ENCODE measurements at regions not wholly inside any gene's neighbourhood (a gene's known extent, or its start where the extent isn't known, plus 50 kb on each side); places are given as distances from the start of the nearest gene placed in this dataset.
"Not testable (repeated sequence)": the region's sequence is repeated elsewhere in the genome, so short reads cannot be mapped to it uniquely, and the experiment has no call there.

DNA sequence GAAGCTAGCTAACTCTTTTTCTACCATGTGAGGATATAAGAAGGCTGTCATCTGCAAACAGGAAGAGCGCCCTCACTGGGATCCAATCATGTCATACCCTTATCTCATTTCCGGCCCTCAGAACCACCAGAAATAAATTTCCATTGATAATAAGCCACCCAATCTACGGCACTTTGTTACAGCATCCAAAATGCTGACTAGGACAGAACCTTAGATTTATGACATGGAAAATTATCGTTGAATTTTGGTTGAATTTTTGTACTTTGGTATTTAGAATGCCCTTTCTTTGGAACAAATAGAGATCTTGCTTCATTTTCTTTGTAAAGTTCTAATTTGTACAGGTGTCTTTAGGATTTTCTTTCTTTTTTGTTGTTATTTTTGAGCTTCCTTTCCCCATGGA, 53.3 kb upstream of the CYLC2 start:
- FAIRE-seq = no peak

DNA sequence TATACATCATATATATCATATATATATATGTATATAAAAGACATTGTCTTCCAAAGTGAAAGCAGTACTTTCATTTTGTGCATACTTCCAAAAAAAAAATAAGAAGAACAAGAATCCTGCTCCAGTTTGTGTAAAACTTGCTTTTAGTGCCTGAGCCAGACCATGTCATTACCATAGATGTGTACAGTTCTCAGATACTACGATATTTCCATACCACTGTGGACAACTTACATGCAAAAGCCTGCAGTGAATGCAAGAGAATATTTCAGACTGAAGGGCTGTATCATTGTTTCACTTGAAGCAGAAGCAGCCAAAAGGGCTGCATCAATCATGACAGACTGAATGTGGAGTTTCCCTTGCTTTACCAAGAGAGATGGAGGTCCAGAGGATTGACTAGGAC, 72.6 kb upstream of the CYLC2 start:
- FAIRE-seq = no peak

DNA sequence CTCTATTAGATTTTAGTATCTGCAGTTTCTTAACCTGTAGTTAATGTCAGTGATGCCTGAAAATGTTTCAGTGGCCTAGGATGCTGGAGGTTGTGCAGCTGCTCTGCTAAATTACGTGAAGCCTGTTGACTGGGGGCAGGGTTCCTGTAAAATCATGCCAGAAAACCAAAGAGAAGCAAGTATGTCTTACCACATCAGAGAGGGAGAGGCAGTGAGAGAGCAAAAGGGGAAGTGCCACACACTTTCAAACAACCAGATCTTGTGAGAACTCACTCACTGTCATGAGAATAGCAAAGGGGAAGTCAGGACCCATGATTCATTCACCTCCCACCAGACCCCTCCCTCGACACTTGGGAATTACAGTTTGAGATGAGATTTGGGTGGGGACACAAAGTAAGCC, 83.9 kb upstream of the CYLC2 start:
- no peak for FAIRE-seq

DNA sequence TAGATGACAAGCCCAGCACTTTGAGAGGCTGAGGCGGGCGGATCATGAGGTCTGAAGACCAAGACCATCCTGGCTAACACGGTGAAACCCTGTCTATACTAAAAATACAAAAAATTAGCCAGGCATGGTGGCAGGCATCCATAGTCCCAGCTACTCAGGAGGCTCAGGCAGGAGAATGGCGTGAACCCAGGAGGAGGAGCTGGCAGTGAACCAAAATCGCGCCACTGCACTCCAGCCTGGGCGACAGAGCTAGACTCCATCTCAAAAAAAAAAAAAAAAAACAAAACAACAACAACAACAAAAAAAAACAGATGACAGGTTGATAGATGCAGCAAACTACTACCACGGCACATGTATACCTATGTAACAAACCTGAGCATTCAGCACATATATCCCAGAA, 89.3 kb upstream of the CYLC2 start:
- FAIRE-seq = not testable (repeated sequence)

DNA sequence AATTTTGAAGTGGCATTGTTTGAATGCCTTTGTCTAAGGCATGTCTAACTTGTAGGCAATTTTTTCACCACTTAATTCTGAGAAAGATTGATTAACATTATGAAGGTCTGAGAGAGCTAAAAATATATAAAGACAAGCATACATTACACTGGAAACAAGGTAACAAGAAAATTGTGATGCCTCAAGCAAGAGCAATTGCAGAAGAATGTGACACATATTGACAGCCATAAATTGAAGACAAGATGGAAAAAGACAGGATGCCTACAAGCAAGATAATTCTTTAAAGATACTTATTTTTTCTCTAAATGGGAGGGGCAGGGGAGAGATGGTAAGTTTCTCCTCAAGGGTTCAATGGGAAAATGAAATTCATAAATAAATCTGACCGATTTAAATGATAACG, 103.1 kb upstream of the CYLC2 start:
- no peak for FAIRE-seq

DNA sequence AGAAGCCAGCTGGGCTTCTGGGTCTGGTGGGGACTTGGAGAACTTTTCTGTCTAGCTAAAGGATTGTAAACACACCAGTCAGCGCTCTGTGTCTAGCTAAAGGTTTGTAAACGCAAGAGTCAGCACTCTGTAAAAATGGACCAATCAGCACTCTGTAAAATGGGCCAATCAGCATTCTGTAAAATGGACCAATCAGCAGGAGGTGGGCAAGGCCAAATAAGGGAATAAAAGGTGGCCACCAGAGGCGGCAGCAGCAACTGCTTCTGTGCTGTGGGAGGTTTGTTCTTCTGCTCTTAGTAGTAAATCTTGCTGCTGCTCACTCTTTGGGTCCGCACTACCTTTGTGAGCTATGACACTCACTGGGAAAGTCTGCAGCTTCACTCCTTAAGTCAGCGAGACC, 106.4 kb upstream of the CYLC2 start:
- FAIRE-seq = not testable (repeated sequence)

DNA sequence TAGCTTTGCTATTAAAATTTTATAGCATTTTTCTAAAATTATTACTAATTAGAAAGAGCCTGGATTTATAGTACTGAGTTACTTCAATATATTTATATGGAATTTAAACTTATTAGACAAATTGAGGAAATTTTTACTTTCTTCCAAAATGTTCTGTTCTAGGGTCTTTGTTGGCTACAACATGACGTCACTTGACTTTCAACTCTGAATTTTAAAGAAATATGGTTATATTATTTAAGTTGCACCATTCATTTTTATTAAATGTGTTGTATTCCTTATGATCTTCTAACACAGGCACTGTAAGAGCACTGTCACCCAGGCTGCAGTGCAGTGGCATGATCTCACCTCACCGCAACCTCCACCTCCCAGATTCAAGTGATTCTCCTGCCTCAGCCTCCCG, 119.4 kb upstream of the CYLC2 start:
- no peak for FAIRE-seq

DNA sequence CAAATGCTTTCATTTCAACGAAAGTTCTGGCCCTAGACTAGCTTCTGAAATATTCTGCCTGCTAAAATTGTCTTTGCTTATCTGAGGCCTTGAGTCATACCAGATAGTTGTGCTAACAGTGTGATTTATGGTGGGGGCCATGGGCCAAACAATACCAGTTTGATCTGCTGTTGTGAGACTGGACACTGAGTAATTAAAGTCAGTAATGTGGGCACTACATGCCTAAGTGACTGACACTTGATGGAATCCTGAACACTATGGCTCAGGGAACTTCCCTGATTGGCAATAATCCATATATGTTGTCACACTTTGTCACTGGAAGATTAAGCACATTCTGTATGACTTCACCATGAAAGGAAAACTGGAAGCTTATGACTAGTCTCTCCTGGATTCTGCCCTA, 127.6 kb upstream of the CYLC2 start:
- FAIRE-seq = no peak

DNA sequence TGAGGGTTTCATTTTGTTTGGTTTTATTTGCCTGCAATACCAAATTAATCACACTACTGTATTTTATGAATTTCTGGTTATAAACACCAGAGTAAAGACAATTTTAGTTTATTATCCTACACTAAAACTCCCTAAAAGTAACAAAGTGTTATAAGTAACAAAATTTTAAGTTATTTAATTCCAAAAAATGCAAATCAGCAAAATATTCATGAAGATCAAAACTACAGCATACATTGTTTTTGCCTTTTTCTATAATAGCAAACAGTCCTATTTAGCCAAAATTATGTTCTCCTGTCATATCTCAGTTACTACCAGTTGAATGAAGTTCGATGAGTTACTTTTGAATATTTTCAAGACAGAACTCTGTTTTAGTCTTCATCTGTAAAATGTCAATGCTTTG, 132.7 kb upstream of the CYLC2 start:
- FAIRE-seq = no peak

DNA sequence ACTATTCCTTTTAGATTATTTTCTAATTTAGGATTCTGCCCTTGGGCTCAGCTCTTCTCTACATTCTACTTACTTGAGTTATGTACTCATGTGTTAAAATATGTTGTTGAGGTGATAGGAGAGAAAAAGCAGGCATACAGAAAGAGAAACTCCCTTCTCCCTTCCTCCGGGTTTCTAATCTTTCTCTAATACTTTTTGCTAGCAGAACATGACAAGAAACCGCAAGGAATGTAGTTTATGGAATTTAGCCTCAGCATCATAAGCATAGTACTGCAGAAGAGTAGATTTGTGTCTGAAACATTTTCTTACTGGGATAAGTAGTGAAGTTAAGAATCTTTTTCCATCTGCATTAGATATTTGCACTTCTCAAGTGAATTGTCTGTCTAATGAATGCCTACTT, 139.5 kb upstream of the CYLC2 start:
- FAIRE-seq = no peak

DNA sequence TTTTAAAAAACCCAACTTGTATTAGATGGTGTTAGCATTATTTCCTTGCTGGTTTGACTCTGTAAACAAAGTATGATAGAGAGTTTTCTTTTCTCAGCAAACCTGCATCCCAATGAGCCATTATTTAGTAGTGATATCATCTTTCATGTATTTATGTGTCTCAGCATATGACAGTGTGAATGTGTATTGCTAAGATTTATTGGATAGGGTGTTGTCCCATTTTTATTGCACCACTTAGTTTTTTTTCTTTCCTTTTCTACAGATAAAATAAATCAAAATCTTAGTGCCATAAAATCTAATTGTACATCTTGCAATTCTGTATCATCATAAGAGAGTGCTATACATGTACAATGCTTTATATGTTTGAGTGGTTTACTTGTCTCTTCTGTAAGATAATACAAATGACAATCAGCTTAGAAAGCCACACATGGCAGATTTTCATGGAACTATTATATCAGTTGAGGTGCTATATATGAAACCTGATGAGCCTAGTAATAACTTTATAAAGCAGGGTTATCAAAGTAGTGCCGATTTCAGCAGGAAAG, 149.2 kb upstream of the CYLC2 start:
- FAIRE-seq = no peak

DNA sequence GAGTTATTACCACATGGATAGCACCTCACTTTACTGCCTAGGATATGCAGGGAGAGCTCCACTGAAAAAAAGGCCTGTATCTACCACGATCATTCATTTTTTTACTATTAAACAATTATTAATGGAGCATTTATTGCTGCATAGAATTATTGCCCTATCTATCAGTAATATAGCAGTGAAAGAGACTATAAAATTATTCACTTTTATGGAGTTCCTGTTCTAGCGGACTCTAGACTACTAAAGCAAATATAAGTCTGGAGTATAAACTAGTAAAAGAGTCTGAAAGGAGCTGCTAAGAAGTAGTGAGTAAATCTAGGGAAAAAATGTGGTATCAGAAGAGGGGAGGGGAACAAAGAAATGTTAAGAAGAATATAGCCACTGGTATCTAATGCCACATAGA, 150.4 kb upstream of the CYLC2 start:
- FAIRE-seq = no peak

DNA sequence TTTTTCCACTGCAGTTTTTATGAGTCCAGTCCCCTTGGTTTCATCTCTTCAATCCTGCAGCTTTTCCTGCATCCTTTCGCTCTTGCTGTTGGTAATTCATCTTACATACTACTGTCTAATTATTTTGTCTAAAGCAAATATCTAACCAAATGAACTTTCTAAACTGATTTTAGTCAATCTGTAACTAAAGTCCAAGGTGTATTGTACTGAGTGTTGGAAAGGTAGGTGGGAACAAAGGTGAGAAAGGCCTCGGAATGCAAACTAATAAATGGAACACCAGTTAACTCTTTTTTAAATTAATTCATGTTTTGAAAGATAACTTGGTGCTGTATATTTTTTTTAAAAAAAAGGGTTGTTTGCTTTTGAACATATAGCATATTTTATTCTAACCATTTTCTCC, 152.7 kb upstream of the CYLC2 start:
- FAIRE-seq = no peak

DNA sequence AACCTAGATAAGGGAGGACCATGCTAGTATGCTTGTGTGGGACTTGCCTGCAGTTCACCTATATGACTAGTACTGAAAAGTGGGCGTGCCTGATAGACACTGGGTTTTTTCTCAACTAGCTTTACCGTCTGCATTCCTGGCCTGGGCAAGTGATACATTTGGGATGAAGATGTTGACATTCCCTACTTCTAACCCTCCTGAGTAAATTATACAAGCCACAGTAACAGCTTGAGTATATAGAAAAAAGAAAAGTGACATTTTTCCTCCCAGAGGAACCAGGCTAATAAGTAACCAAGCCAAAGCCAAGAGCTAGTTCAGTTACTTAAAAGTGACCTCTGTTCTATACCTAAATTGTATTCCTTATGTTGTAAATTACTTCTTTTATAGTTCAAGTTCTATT, 153.8 kb upstream of the CYLC2 start:
- FAIRE-seq = no peak

DNA sequence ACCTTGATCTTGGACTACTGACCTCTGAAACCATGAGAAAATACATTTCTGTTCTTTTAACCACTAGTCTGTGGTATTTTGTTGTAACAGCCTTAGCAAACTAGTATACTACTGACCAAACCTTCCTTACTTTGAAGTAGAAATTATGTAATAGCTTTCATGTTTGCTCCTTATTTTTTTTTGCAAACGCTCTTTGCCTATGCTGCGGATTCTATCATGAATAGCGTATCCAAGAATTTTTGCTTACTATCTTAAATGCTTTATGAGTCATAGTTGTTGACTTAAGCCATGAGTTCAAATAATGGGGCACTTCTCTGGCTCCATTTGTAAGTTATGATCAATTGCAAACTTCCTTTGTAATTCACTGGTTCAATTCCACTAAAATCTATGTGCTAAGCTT, 154.8 kb upstream of the CYLC2 start:
- FAIRE-seq = no peak

DNA sequence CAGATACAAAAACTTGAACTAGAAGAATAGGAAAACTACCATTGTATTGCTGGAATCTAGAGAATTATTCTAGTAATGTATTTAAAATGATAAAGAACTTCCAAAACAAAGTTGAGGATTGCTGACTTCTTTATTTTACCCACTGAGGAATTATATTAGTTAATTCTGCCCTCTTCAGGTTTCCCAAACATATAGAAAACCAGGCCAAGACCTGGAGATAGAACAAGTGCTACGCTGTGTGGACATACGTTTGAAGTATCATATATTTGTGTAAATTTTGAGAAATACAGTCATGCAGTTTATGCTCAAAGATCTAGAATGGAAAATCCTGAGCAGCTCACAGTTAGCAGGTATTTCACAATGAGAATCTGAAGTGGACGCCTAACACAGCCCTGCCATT, 162.3 kb upstream of the CYLC2 start:
- no peak for FAIRE-seq

DNA sequence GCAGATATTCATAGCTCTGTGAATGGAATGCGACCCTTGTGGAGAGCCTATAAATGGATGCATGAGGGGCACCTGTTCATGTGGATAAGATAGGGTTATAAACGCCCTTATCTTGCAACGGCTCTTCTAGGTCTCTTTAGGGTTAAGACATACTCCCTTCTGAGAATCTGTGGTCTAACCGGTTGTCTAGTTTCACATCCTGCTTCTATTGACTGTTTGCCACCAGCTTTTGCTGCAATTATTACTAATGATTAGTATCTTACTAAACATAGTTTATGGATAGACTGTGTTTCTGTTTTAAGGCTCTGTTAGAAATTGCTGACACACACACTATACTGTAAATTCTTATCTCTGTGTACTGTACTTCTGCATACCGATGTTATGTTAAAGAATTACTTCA, 198.9 kb upstream of the CYLC2 start:
- FAIRE-seq = no peak

DNA sequence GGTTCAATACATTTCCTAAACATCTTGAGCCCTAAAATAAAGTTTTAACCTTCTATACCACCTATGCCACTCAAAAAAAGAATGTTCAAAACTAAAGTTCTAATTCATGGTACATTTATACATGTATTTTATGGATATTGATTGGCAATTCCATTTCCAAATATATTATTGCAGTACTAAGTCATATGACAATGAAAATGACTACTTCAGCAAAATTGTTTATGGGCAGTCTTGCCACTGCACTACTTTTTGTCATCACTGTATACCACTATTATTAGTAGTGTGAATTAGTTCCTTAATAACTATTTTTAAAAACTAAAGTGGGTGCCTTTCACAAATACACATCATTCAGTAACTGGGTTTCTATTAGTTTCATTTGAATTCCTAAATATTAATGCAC, 199.6 kb upstream of the CYLC2 start:
- FAIRE-seq = no peak

DNA sequence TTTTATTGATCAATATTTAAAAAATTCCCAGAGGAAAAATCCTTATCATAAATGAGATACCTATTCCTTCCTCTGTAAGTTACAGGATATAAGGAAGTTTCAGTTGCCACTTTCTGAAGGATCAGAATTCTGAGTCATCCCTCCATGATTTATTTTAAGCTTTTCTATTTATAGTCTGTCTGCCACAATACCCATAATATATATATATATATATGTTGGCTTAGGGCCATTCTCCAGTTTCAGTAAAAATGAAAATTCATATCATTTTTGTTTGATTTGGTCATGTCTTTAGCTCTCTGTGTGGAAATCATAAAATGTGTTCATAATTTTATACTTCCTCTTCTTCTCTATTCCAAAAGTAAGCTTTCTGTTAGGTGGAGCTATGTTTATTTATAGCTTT, 215.8 kb upstream of the CYLC2 start:
- FAIRE-seq = no peak

DNA sequence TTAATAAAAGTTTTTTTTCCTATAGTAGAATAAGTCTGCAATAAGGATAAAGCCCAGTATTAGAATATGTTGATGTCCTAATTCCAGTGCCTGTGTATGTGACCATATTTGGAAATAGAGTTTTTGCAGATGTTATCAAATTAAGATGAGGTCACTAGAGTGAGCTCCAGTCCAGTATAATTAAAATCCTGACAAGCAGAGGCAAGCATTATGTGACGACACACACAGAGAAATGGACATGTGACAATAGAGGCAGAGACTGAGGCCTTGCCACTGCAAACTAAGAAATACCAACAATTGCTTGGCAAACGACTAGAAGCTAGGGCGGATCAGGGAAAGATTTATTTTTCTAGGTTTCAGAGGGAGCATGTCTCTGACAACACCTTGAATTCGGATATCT, 216.4 kb upstream of the CYLC2 start:
- no peak for FAIRE-seq

DNA sequence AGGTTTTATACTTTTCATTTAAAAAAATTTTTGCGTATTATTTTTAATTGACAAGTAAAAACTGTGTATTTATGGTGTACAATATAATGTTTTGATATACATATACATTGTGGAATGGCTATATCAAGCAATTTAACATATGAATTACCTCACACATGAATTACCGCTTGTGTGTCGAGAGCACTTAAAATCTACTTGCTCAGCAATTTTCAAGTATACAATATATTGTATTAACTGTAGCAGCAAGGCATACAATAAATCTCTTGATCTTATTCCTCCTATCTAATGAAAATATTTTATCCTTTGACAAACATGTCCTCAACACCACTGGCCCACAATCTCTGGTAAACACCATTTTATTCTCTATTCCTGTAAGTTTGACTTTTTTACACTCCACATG, 224.4 kb upstream of the CYLC2 start:
- FAIRE-seq = no peak

DNA sequence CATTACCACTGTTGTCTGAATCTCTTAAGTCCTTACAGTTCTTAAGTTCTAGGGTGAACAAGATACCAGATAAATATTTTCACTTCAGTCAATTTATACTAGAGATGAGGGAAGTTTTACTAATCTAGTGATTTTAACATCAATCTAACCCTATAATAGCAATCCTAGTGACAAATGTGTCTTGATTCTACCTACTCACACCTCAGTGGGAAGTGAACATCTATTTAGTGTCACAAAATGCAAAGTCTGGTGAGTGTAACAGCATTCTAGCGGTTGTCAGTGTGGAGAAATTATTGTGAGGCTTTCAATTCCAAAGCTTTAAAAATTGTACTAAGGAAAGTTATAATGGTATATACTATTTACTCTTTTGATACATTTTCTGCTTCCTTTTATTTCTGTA, 225.8 kb upstream of the CYLC2 start:
- no peak for FAIRE-seq

DNA sequence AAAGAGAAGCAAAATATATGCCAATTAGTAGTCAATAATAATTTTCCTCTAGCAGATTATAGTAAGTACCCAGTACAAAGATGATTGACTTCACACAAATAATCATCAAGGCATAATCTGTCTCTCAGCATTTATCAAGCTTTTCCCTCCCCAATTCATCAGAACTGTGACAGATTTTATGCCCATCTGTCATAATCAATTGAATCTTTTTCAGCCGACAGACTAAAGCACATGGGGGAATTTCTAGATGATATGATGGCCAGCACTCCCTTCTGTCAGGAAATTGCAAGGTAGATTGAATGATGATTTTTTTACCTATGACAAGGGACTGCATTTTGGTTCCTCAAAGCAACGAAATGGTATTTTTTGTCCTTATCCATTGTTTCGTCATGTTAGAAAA, 227.1 kb upstream of the CYLC2 start:
- no peak for FAIRE-seq

DNA sequence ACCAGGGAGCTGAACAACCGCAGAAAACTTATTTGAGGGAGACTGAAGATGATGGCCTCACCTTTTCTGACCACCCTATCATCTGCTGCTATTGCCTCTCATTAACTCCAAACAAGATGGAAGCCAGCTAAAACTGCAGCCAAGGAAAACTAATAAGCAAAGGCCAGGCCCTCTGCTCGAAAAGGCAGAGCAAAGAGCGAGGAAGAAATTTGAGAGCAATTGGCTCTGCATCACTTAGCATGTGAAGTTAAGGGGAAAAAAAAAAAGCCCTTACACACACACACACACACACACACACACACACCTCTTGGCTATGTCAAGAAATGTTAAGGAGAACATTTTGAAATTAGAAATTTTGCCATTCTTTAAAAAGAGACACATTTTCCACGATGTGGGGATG, 228.1 kb upstream of the CYLC2 start:
- FAIRE-seq = no peak

DNA sequence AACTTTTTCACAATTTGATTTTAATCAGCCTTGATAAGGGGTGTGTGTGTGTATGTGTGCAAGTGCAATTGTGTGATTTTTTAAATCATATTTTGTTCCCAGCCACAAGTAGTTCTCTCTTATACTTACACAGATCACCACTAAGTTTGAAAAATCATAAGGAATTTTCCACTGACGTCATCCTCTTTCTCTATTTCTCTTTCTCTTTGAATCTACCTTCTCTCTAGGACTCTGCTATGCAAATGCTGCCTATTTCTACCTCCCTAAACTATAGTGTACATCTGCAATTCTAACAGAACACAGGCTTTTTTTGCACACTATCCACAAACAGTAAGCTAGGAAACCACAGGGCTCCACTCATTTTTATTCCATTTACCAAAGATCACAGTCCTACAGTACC, 254.6 kb upstream of the CYLC2 start:
- no peak for FAIRE-seq

DNA sequence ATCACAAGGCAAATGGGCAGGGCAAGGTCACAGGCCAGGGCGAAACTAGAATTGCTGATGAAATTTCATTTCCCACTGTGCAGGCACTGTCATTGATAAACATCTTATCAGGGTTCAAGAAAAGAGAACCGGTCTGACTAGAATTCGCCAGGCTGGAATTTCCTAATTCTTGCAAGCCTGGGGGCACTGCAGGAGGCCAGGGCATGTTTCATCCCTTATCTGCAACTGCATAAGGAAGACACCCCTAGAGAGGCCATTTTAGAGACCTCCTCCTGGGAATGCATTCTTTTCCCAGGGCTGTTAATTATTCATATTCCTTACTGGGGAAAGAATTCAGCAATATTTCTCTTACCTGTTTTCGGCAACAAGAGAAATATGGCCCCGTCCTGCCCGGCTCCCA, 266.2 kb upstream of the CYLC2 start:
- no peak for FAIRE-seq

All from TTC549 (cell line).